ENCODE measurements at regions not wholly inside any gene's neighbourhood (a gene's known extent, or its start where the extent isn't known, plus 50 kb on each side); places are given as distances from the start of the nearest gene placed in this dataset.

DNA sequence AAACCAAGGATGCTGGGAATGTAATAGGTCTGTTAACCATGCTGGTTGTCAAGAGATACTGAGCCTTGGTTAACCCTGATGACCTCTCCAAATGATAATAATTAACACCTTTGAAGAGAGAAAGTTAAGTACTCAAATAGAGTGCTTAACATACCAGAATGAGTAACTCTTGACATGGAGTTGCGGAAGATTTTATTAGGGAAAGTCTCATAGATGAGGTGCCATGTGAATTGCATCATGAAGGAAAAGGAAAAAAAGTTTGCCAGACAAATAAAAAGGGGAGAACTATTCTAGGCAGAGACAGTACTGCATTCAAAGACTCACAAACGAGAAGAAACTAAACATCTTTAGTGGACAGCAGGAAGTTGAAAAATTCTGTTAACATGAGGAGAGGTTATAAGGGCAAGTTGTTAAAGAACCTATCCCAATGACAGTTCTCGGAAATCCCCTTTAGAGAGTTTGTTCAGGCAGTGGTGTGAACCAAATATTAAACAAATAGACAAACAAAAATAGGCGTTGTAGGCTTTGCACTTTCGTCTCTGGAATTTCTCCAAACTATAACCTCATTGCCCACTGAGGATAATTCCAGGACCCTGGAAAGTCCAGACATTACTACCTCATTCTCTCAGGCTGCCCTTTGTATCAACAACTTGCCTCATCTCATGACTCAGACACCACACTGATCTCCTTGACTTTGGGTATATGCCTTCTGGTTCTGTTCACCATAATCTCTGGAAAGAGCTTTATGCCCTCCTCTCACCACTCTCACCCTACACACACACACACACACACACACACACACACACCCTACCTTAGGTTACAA lies 435.0 kb downstream of the GXYLT1 start:
- Histone ChIP-seq H3K9me1 (ENCODE audit: control insufficient read depth, insufficient read depth, low read length) (no peaks in the 10 kb centered on the region), H3K27me3 (ENCODE audit: control insufficient read depth in 2 of 2, insufficient read depth in 2 of 2, low read length in 2 of 2) (no peaks in the 10 kb centered on the region), H3K9ac (ENCODE audit: insufficient read depth in 1 of 2, low read depth in 2 of 2, low read length in 2 of 2) (no peak overlapping the region), H3K4me3 (no peak overlapping the region), H3K9me3 (replicated peaks; ENCODE audit: control insufficient read depth, insufficient read depth, low read depth, low read length) (no peaks in the 10 kb centered on the region), H3K27ac (ENCODE audit: extremely low read depth, low read depth, low read length) (no peak overlapping the region), H3K36me3 (ENCODE audit: control insufficient read depth, insufficient read depth, low read length) (no peaks in the 10 kb centered on the region), H3K4me1 (replicated peaks in 1 of 2; ENCODE audit: control insufficient read depth in 2 of 2, insufficient read depth in 2 of 2, low read length in 2 of 2) (no peaks in the 10 kb centered on the region), H3K4me2 (ENCODE audit: insufficient read depth, low read length) (no peak overlapping the region), H4K20me1 (replicated peaks; ENCODE audit: control insufficient read depth, insufficient read depth, low read length) (no peaks in the 10 kb centered on the region), H2AFZ (ENCODE audit: low read depth, low read length) (no peak overlapping the region), H3K79me2 (ENCODE audit: control insufficient read depth, insufficient read depth, low read length) (no peaks in the 10 kb centered on the region)
- ATAC-seq, result no peak
- intact Hi-C loops (cut with micrococcal nuclease) (no loop called here), in situ Hi-C loops (cut with MboI) (no loop called here)
- BruUV-seq (replicated peaks), result no TSS peak
- DNase-seq (ENCODE audit: extremely low read depth in 1 of 4, low spot score in 3 of 4), result no peak
- TF ChIP-seq DPF2 (IDR thresholded peaks at IDR 0.05) (no peak), RBM39 (optimal IDR thresholded peaks at IDR 0.05; ENCODE audit: low read depth, low read length) (no peak), GATAD2B (IDR thresholded peaks at IDR 0.05; ENCODE audit: borderline replicate concordance) (no peak), CBX5 (IDR thresholded peaks at IDR 0.05; ENCODE audit: borderline replicate concordance, low read depth) (no peak), LEF1 (IDR thresholded peaks at IDR 0.05) (no peak), MAFK (IDR thresholded peaks at IDR 0.05; ENCODE audit: low read length) (no peak), TEAD2 (tag; IDR thresholded peaks at IDR 0.05) (no peak), MTA2 (IDR thresholded peaks at IDR 0.05; ENCODE audit: low read depth) (no peak)
- TF ChIP-seq, protein P1, sequence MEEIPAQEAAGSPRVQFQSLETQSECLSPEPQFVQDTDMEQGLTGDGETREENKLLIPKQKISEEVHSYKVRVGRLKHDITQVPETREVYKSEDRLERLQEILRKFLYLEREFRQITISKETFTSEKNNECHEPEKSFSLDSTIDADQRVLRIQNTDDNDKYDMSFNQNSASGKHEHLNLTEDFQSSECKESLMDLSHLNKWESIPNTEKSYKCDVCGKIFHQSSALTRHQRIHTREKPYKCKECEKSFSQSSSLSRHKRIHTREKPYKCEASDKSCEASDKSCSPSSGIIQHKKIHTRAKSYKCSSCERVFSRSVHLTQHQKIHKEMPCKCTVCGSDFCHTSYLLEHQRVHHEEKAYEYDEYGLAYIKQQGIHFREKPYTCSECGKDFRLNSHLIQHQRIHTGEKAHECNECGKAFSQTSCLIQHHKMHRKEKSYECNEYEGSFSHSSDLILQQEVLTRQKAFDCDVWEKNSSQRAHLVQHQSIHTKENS (CRISPR knock-in tag; IDR thresholded peaks at IDR 0.05), result no peak
- TF ChIP-seq, protein P2, sequence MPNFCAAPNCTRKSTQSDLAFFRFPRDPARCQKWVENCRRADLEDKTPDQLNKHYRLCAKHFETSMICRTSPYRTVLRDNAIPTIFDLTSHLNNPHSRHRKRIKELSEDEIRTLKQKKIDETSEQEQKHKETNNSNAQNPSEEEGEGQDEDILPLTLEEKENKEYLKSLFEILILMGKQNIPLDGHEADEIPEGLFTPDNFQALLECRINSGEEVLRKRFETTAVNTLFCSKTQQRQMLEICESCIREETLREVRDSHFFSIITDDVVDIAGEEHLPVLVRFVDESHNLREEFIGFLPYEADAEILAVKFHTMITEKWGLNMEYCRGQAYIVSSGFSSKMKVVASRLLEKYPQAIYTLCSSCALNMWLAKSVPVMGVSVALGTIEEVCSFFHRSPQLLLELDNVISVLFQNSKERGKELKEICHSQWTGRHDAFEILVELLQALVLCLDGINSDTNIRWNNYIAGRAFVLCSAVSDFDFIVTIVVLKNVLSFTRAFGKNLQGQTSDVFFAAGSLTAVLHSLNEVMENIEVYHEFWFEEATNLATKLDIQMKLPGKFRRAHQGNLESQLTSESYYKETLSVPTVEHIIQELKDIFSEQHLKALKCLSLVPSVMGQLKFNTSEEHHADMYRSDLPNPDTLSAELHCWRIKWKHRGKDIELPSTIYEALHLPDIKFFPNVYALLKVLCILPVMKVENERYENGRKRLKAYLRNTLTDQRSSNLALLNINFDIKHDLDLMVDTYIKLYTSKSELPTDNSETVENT (CRISPR knock-in tag; IDR thresholded peaks at IDR 0.05), result no peak
- TF ChIP-seq, protein P3, sequence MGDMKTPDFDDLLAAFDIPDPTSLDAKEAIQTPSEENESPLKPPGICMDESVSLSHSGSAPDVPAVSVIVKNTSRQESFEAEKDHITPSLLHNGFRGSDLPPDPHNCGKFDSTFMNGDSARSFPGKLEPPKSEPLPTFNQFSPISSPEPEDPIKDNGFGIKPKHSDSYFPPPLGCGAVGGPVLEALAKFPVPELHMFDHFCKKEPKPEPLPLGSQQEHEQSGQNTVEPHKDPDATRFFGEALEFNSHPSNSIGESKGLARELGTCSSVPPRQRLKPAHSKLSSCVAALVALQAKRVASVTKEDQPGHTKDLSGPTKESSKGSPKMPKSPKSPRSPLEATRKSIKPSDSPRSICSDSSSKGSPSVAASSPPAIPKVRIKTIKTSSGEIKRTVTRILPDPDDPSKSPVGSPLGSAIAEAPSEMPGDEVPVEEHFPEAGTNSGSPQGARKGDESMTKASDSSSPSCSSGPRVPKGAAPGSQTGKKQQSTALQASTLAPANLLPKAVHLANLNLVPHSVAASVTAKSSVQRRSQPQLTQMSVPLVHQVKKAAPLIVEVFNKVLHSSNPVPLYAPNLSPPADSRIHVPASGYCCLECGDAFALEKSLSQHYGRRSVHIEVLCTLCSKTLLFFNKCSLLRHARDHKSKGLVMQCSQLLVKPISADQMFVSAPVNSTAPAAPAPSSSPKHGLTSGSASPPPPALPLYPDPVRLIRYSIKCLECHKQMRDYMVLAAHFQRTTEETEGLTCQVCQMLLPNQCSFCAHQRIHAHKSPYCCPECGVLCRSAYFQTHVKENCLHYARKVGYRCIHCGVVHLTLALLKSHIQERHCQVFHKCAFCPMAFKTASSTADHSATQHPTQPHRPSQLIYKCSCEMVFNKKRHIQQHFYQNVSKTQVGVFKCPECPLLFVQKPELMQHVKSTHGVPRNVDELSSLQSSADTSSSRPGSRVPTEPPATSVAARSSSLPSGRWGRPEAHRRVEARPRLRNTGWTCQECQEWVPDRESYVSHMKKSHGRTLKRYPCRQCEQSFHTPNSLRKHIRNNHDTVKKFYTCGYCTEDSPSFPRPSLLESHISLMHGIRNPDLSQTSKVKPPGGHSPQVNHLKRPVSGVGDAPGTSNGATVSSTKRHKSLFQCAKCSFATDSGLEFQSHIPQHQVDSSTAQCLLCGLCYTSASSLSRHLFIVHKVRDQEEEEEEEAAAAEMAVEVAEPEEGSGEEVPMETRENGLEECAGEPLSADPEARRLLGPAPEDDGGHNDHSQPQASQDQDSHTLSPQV (IDR thresholded peaks at IDR 0.05), result no peak
- FAIRE-seq, result no peak
- 3% methylated on average over 5 of the region's 5 CpGs for WGBS (ENCODE audit: insufficient coverage, low coverage, missing lambda C conversion rate)
- POLR2A ChIA-PET, result no interaction called here
- CTCF ChIA-PET (ENCODE audit: low intra/inter-chr PET ratio), result no interaction called here

Measured in K562 (cell line).